HK-2 (cell line): ENCODE measurements at regions not wholly inside any gene's neighbourhood (a gene's known extent, or its start where the extent isn't known, plus 50 kb on each side); places are given as distances from the start of the nearest gene placed in this dataset.
"Not testable (repeated sequence)": the region's sequence is repeated elsewhere in the genome, so short reads cannot be mapped to it uniquely, and the experiment has no call there.

Experiments used
- DNase-seq: peaks from one replicate; pipeline ENCODE4 v3.0.0-alpha.2; 2018; ENCODE audit not compliant: unreplicated experiment

DNA sequence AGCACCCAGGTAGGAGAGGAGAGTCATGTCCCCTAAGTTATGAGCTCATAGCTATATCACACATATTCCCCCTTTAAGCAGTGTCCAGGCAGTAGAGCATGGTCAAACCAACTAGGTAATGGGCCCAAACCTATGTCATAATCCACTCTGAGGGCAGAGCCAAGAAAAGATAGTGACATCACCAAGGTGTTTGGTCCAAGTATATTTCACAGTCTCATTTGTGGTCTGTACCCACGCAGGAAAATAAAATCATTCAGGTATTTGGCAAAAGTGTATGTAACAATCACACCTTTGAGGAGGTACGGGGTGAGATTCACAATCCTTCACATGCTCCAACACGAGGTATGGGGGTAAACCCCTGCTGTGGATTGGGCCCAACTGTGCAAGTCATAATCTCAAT, 2112.8 kb downstream of the TP53TG3F start:
- DNase-seq, result no peak

DNA sequence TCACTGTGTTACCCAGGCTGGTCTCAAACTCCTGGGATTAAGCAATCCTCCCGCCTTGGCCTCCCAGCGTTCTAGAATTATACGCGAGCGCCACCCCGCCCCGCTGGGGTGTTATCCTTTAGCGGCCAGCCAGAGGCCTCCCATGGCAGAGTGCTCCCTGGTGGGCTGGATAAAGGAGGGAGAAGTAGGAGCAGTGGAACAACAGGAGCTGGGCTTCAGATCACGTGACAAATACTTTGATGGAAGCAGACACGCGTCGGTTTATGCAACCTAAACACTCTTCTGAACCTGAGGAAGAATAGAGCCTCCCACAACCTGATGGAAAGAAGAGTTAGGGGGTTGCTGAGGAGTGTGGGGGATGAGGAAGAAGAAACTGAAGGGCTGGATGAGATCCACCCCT, 2114.0 kb downstream of the TP53TG3F start:
- no peak for DNase-seq

DNA sequence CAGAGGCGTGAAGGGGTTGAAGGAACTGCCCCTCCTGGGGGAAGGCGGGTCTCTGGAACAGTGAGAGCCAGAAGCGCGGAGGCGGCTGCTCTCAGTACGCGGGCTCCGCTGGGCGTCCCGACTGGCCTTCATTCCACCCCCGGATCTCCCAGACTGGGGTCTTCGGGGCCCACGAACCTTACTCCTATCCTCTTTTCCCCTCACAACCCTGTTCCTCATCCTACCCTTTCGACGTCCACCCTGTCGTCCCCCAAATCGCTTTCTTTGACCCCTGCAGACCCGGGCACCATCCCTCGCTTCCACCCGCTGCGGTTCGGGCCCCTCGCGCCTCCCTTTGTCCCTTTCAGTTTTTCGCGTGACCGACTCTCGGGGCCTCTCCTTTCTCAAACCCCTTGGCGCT, 2114.6 kb downstream of the TP53TG3F start:
- no peak for DNase-seq

DNA sequence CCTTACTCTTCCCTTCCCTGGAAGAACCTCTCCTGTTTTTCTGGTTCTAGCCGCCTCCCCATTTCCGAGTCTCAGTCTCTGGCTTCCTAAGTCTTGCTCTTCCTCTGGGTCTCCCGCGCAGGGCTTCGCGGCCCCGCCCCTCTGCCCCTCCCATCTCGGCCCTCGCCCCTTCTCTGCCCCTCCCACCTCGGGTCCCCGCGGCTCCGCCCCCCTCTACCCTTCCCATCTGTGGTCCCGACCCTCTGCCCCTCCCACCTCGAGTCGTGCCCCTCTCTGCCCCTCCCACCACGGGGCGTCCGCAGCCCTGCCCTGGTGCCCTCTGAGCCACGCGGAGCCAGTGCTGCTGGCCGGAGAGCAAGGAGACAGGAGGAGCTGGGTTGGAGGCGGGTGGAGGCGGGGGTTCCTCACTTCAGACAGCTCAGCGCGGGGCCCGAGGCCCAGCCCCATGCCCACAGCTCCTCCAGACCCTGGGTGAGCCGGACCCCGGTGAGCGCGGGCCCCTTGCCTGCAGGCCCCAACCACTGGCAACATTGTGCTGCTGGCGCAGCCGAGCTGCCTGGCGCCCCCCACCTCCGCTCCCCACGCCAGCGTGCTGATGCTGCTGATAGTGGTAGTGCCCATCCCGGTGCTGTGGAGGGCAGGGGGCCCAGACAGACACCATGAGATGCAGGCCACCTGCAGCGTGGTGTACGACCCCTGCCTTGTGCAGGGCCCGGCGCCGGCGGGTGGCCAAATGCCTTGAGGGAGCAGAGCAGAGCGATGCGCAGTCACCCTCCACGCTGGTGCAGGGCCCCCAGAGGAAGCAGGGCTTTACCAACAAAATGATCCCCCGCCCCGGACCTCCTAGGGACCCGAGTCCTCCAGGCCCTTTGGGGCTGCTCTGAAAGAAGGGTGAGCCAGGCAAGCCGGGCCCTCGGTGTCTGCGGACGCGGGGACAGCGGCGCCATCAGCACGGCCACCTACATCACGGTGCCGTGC, 2115.3 kb downstream of the TP53TG3F start:
- DNase-seq, result no peak

DNA sequence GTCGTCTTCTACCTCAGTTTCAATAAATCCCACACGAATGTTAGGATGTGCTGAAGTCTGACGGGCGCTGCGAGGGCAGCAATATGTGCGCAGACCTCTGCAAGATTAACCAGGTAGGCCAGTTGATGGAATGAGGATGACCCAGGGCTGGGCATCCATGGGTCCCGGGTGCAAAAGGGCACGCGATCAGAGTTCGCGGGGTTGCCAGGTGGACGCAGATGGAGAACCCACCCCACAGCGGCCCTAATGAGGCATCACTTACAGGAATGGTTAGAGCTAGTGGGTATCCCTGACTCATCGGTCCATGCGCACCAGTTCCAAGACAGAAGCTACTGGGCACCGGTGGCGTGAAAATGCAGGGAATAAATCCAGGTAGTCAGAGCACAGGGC, 2116.0 kb downstream of the TP53TG3F start:
- no peak for DNase-seq

DNA sequence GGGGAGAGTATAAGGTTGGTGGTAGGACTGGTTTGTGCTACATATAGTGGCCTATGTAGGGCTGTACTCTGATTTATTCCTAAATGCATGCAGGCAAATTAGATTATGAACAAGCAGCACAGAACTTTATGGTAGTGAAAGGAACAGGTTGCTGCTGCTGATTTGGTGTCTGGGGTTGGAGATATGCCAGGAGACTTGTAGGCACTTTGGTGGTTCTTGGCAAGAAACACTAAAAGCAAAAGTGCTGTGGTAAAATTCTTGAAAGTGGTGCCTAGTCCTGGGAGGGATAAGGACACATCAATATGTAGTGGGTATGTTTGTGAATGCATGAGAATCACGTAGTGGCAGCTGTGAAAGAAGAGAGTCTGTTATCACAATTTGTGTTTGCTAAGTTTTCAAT, 2126.0 kb downstream of the TP53TG3F start:
- DNase-seq, result no peak

DNA sequence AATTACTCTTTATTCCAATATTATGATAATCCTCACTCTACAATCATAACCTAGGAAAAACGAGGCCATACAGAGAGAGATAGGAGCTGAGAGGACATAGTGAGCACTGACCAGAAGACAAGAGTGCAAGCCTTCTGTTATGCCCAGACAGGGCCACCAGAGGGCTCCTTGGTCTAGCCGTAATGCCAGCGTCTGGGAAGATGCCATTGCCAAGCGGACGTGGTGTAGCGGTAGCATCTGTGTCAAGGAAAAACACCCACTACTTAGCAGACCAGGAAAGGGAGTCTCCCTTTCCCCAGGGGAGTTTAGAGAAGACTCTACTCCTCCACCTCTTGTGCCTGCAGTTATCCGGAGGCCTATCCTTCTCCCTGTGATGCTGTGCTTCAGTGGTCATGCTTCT, 2131.5 kb downstream of the TP53TG3F start:
- peak; percentile 26 for DNase-seq

DNA sequence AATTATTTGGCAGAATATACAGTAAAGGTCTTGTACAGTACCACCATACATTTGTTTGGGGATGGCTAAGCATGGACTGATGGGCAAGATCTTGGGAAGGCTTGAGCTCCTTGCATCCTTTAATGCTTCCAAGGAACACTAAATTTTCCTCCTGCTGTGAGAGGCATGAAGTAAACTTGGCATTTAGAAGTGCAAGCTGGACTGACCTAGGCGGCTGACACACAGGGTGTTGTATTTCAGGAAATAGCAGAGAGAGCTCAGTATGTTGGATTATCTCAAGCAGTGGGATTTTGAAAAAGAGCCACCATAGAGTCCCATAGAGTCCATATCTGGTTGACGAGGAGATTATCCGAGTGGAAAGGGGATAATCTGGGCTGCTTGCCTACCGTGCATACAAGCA, 2137.1 kb downstream of the TP53TG3F start:
- no peak for DNase-seq

DNA sequence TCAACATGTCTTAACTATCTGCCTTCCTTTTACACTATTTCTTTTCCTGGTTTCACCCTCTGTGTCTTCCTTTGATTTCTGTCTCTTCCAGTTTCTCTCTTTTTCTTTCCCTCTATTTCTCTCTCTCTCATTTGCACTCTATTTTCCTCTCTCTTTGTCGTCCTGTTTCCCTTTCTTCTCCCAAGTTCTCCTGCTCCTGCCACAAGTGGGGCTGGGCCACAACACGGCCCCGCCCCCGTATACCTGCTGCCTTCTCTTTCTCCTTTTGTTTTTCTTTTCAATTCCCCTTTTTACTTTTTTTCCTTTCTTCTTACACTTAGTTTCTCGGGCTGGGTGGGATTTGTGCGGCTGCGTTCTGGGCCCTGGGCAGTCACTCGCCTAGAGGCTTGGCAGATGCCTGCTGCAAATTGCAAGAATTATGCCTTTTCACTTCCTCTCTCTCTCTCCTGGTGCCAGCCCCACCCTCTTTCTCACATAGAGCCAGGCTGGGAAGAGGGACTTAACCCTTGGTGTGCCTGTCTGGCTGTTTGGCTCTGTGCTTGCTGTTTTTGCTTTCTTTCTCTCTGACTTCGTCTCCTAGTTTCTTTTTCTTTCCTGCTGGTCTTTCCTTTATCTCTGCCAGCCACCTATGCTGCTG, 2139.4 kb downstream of the TP53TG3F start:
- peak; percentile 71 for DNase-seq

DNA sequence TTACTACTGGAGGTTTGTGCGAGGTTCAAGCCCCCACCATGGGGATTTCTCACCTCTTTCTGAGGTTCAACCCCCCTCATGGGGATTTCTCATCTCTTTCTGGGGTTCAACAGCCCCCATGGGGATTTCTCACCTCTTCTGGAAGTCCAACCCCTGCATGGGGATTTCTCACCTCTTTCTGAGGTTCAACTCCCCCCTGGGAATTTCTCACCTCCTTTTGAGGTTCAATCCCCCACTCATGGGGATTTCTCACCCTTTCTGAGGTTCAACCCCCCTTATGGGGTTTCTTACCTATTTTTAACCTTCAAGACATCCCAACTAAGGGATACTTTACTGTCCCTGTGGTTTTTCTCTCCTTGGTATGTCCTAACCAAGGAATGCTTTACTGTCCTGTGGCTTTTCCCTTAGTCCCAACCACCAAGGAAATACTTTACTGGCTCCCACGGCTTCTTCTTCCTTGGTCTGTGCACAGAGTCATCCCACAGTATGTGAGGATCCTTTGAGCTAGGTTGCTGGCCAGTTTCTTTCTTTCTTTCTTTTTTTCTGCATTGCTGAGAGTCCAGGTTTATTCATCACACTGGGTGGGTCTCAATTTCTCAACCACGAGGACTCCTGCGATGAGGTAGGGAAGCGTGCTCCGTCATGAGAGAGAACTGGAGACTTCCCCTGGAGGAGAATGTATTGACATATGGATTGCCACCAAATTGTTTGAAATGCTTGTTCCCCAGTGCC, 2140.2 kb downstream of the TP53TG3F start:
- DNase-seq, result peak; percentile 44

DNA sequence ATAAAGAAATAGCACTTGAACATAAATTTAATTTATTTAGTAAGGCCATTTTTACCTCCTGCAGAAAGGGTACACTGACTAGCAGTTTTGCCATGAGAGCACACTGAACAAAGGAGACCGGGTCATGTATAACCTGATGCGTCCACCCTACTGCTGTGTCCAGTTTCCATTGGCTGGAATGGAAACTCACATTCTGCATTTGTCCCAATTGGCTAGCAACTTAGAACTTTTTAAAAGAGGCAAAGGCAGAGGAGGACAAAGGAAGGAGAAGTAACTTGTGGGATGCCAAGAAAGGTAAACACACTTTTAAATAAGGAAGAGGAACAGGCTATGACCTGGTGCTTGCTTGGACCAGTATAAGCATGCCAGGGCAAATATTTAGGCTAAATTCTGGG, 2140.7 kb downstream of the TP53TG3F start:
- peak; percentile 15 for DNase-seq

DNA sequence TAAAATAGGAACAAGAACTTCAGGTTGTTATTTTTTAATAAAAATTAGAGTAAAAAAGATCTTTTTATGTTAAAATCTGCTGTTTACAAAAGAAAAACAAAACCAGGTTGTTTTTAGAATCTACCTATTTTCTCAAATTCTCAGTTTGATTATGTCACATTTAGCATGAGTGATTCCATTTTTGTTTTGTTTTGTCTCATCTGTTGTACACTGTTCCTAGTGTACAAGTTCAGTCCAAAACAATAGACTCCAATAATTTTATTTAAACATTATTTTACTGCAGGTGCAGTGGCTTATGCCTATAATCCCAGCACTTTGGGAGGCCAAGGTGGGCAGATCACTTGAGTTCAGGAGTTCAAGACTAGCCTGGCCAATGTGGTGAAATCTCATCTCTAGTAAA, 2142.7 kb downstream of the TP53TG3F start:
- DNase-seq, result no peak

DNA sequence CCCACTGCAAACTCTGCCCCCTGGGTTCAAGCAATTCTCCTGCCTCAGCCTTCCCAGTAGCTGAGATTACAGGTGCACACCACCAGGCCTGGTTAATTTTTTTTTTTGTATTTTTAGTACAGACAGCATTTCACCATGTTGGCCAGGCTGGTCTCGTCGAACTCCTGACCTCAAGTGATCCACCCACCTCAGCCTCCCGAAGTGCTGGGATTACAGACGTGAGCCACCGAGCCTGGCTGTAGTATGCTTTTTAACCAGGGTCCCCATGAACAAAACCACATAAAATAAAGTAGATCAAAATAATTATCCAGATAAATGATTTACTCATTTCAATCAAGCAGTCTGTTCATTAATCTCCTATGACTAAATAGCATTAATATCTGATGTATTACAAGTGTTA, 2144.0 kb downstream of the TP53TG3F start:
- DNase-seq, result not testable (repeated sequence)

DNA sequence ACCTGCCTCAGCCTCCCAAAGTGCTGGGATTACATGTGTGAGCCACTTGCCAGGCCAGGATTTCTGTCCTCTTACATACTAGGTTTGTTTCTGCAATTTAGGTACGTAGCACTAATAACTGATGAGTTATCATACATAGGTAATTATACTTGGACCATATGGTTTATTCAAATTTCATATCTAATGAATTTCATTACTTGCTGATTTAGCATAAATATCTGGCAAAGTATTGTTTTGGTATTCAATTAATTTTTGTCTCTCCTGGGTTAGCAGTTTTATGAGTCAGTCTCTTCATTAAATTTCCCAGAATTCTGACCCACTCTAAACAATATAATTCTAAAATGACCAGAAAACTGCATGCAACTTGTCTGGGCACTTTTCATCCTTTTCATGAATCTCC, 2146.5 kb downstream of the TP53TG3F start:
- no peak for DNase-seq

DNA sequence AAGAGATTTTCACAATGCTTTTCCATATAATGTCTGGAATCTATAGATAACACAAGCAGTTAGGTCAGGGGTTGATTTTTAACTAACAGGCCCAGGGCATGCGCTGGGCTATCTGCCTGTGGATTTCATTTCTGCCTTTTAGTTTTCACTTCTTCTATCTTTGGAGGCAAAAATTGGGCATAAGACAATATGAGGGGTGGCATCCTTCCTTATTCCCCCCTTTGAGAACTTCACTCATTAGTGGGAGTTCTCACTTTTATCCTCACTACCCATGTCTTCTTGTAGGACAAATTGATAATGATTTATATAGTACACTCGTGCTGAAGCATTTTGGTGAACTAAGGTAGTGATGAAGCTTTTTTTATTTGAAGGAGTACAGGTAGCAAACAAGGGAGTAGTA, 2155.5 kb downstream of the TP53TG3F start:
- DNase-seq, result not testable (repeated sequence)

DNA sequence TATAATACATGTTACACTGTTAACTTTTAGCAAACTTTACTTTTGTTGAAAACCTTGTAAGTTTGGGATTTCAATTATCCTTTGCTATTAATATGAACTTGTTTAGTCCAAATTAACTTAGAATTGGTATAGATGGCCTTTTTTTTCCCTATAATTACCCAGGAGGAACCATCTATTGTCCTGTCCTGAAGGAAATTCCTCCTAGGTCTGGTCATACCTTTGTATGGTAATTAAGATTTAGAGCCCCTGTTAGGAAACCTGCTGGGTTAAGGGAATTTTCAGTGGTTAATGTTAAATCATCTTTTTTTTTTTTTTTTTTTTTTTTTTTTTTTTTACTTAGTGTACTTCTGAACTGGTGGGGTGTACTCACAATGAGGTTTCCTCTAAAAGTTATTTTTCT, 2159.8 kb downstream of the TP53TG3F start:
- not testable (repeated sequence) for DNase-seq

DNA sequence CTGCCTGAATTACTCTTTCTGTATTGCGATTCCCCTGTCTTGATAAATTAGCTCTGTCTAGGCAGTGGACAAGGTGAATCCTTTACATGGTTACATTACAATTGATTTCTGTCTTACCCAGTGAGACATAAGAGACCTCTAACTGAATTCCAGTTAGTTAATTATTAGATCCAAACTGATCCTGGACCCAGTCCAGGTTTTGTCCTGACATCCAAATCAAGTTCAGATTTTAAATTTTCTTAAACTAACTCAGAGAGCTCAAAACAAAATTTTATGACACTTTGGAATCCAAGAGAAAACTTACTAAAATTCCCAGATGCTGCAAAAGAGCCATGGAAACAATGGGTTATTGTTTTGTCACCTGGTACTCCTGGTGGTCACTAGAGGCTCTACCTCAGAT, 2166.6 kb downstream of the TP53TG3F start:
- DNase-seq, result no peak

DNA sequence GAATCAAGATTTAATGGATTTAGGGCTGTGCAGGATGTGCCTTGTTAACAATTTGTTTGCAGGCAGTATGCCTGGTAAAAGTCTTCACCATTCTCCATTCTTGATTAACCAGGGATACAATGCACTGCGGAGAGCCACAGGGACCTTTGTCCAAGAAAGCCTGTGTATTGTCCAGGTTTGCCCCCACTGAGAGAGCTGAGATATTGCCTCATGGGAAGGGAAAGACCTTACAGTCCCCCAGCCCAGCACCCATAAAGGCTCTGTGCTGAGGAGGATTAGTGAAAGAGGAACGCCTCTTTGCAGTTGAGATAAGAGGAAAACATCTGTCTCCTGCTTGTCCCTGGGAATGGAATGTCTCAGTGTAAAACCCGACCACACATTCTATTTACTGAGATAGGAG, 2169.6 kb downstream of the TP53TG3F start:
- DNase-seq, result peak; percentile 40

DNA sequence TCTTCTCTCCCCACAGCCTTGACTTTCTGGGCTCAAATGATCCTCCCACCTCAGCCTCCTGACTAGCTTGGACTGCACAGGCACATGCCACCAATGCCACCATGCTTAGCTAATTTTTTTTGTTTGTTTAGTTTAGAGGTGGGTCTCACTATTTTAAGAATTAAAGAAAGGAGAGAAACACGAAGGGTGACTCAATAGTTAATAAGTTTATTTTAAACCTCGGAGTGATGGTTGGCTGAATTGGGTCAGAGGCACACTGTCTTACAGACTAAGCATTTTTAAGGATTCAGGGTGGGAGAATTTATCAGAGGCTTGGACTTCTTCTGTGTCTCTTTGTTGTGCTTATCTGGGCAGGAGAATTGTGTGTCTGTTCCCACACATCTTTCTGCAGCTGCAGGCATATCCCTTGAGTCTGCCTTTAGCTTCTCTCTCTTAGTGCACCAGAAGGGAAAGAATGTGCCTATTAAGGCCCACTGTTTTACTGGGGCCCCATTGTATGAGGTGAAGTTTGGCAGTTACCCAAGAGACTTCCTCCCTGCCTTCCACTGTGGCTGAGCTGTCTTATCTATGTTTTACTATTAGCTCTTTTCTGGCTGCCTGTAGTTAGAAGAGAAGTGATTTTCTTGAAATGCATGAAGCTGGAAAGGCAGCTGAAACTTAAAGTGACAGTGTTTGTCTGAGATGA, 2172.0 kb downstream of the TP53TG3F start:
- peak; percentile 28 for DNase-seq

DNA sequence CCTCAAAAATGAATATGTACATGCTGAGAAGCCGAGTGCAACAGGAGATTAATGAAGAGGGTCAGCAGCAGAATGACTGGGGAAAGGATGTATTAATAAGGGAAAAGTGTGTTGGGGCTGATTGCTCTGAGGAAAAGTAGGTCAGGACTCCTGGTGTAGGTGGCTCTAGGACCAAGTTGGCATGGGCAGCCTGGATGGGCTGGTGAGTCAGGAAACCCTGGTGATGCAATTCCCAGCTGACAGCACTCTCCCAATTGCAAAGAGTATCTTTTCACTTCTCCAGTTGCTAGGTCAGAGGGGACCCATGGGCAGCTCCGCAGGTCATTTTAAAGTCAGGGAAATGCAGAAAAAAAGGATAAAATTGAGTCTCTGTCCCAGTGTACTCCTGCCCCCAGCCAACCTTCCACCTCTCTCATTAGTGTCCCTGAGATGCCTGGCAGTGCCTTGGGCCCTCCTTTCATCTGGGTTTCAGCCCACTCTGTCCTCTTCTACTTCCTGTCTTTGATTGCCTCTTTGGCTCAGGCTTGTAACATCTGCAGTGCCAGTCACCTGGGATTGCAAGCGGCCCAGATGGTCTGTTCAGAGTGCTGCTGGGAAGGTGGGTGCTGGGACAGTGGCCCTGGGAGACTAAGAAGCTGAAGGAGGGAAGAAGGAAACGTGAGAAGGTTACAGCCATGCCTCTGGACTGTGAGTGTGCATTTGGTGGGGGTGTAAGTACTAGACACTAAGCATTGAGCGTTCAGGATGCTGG, 2177.2 kb downstream of the TP53TG3F start:
- DNase-seq, result no peak

DNA sequence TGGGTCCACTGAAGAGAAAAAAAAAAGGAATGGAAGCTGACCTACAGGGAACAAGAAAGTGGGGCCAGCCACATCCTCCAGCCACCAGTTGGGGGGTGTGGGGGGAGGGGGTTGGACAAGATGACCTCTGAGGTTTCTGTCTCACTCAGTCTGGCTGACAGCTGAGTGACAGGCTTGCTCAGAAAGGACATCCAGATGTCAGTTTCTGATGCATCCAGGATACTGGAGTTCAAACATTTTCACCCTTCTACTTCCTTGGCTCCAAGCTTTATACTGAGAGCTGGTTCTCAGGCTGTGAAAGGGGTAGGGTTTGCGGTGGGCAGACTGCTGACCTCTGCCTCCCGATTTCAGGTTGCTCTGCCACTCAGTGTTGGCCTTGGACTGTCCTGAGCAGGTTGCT, 2178.3 kb downstream of the TP53TG3F start:
- DNase-seq, result no peak
